OCI-LY1 (cell line): ENCODE measurements at regions not wholly inside any gene's neighbourhood (a gene's known extent, or its start where the extent isn't known, plus 50 kb on each side); places are given as distances from the start of the nearest gene placed in this dataset.

Experiments used
- H2AFZ ChIP-seq: fragments of 200-600 bp; sonication (generic), shearing (Covaris generic); 2 replicates; pipeline ENCODE4 v1.6.0; 2014; ENCODE audit warnings: antibody characterized with exemption, mild to moderate bottlenecking, low read length
- H3F3A ChIP-seq: fragments of 200-600 bp; sonication (generic), shearing (Covaris generic); 2 replicates; pipeline ENCODE4 v1.6.0; 2014; ENCODE audit warnings: mild to moderate bottlenecking, antibody characterized with exemption, low read length, moderate library complexity; ENCODE audit not compliant: insufficient read depth
- H3K27ac ChIP-seq: fragments of 200-600 bp; sonication (generic); 2 replicates; pipeline ENCODE4 v1.5.1; 2014; ENCODE audit warnings: low read length, mixed run types, mild to moderate bottlenecking, low read depth; ENCODE audit not compliant: poor library complexity, severe bottlenecking
- H3K27me3 ChIP-seq: fragments of 200-600 bp; sonication (generic); 2 replicates; pipeline ENCODE4 v1.6.0; 2014; ENCODE audit warnings: antibody characterized with exemption, mild to moderate bottlenecking, low read length, moderate library complexity; ENCODE audit not compliant: insufficient read depth
- H3K36me3 ChIP-seq: fragments of 200-600 bp; sonication (generic); 2 replicates; pipeline ENCODE4 v1.6.1; 2014; ENCODE audit warnings: mild to moderate bottlenecking, antibody characterized with exemption, low read length, moderate library complexity, mixed read lengths; ENCODE audit not compliant: insufficient read depth
- H3K4me1 ChIP-seq: fragments of 200-600 bp; sonication (generic); 2 replicates; pipeline ENCODE4 v1.5.1; 2014; ENCODE audit warnings: mild to moderate bottlenecking, low read length, moderate library complexity; ENCODE audit not compliant: insufficient read depth, severe bottlenecking
- H3K4me2 ChIP-seq: fragments of 200-600 bp; sonication (generic), shearing (Covaris generic); 2 replicates; pipeline ENCODE4 v1.6.1; 2014; ENCODE audit warnings: low read length
- H3K4me3 ChIP-seq: fragments of 200-600 bp; sonication (generic); 2 replicates; pipeline ENCODE4 v1.5.1; 2014; ENCODE audit warnings: low read length, low read depth, mild to moderate bottlenecking, mixed read lengths; ENCODE audit not compliant: poor library complexity, severe bottlenecking
- H3K79me2 ChIP-seq: fragments of 200-600 bp; shearing (Covaris generic); 2 replicates; pipeline ENCODE4 v1.6.1; 2016; ENCODE audit warnings: mixed run types, low read length, mixed read lengths; ENCODE audit not compliant: insufficient read depth
- H3K9ac ChIP-seq: fragments of 200-600 bp; sonication (generic), shearing (Covaris generic); 2 replicates; pipeline ENCODE4 v1.6.1; 2014; ENCODE audit warnings: mild to moderate bottlenecking, low read length, mixed read lengths
- H3K9me2 ChIP-seq: fragments of 200-600 bp; sonication (generic), shearing (Covaris generic); 2 replicates; pipeline ENCODE4 v1.6.1; 2014; ENCODE audit warnings: low read depth, mild to moderate bottlenecking, low read length, mixed read lengths
- H3K9me3 ChIP-seq: fragments of 200-600 bp; shearing (Covaris generic); 2 replicates; pipeline ENCODE4 v1.6.1; 2014; ENCODE audit warnings: low read length, mixed read lengths
- H4K20me1 ChIP-seq: fragments of 200-600 bp; sonication (generic), shearing (Covaris generic); 2 replicates; pipeline ENCODE4 v1.6.0; 2016; ENCODE audit warnings: mild to moderate bottlenecking, low read length; ENCODE audit not compliant: insufficient read depth
- CTCF ChIP-seq: fragments of 200-600 bp; sonication (generic), shearing (Covaris generic); IDR thresholded peaks from 2 replicates; pipeline ENCODE4 v1.5.1; 2017; ENCODE audit warnings: mild to moderate bottlenecking, antibody characterized with exemption, low read length, moderate library complexity, mixed read lengths
- EZH2 ChIP-seq: fragments of 200-600 bp; sonication (generic), shearing (Covaris generic); IDR thresholded peaks from 2 replicates; pipeline ENCODE4 v1.8.0; 2017; ENCODE audit warnings: borderline replicate concordance, mixed run types, mild to moderate bottlenecking, antibody characterized with exemption, low read length, moderate library complexity, mixed read lengths

DNA sequence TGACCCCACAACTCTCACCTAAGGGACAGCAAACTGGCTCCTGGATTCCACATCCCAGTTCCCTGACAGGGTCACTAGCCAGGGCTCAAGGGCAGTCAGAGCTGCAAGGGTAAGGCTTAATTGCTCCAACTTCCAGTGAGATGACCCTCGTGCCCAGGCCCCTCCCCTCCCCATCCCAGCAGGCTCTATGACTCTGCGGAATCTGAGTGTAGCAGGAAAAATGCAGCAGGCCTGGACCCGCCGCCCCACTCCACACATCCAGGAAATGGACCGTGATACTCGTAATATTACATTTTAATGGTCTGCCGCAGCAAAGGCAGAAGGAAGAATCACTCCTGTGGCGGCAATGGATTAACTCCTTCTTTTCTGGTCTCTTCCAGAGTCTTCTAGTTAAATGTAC lies 91.7 kb upstream of the CHST15 start:
- Histone ChIP-seq H3K79me2 (no peaks in the 10 kb centered on the region), H3K9me2 (no peaks in the 10 kb centered on the region), H3K4me3 (no peak overlapping the region), H4K20me1 (no peaks in the 10 kb centered on the region), H3K27me3 (no peaks in the 10 kb centered on the region; the same call in 1 of the 2 replicates), H3K4me2 (no peak overlapping the region), H2AFZ (no peak overlapping the region), H3K27ac (no peak overlapping the region), H3F3A (no peaks in the 10 kb centered on the region), H3K9ac (no peak overlapping the region), H3K4me1 (no peaks in the 10 kb centered on the region), H3K9me3 (no peaks in the 10 kb centered on the region), H3K36me3 (no peaks in the 10 kb centered on the region)
- no peak for TF ChIP-seq CTCF
- no peak for TF ChIP-seq EZH2

DNA sequence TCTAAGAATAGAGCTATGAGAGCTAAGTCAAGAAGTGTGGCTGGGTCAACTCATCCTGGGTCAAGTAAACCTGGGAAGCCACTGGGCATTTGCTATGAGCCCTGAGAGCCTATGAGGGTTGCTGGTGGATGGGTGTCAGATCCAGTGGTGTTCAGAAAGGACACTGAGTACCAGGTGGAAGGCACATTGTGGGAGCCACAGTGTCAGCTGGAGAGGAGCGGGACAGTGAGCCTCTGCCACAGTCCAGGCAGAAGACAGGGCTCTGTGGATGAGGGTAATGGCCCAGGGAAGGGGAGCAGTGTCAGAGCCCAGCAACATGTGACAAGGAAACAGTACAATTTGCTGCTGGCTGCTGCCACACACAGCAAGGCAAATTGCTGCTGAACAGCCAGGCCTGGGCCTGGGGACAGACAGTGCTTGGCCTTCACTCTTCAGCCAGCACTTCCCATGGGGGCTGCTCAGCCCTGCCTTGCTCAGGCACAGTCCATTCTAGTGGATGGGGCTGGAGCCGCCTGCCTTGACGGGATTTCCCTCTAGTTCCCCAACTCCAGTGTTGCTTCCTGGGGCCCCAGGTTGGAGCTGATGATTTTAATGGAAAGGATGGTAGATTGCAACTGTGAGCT lies 90.9 kb upstream of the CHST15 start:
- no peak overlapping the region for H3K4me3 ChIP-seq
- no peaks in the 10 kb centered on the region for H3K9me3 ChIP-seq
- H4K20me1 ChIP-seq: no peaks in the 10 kb centered on the region
- no peak overlapping the region for H3K27ac ChIP-seq
- H3K4me2 ChIP-seq: no peak overlapping the region
- H3K27me3 ChIP-seq: no peaks in the 10 kb centered on the region; the same call in 1 of the 2 replicates
- H3K9ac ChIP-seq: no peak overlapping the region
- no peaks in the 10 kb centered on the region for H3K4me1 ChIP-seq
- H3K79me2 ChIP-seq: no peaks in the 10 kb centered on the region
- TF ChIP-seq EZH2 (no peak), CTCF (no peak)
- H2AFZ ChIP-seq: no peak overlapping the region
- no peaks in the 10 kb centered on the region for H3K36me3 ChIP-seq
- no peaks in the 10 kb centered on the region for H3K9me2 ChIP-seq
- no peaks in the 10 kb centered on the region for H3F3A ChIP-seq

DNA sequence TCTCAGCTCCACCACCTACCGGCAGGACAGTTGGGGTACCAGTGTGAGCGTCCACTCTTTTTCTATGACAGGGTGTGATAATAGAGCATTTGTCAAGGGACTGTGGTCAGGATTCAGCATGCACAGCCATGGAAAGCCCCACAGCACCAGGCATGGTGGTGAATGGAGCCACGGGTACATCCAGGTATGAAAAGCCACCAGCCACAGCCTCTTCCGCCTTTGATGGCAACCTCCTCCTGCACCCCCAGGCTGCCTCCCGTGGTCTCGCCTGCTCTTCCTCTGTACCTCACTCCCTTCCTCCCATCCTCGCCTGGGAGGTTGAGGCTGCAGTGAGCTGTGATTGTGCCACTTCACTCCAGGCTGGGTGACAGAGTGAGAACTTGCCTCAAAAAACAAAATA lies 90.2 kb upstream of the CHST15 start:
- Histone ChIP-seq H4K20me1 (no peaks in the 10 kb centered on the region), H2AFZ (no peak overlapping the region), H3K9me3 (no peaks in the 10 kb centered on the region), H3K4me2 (no peak overlapping the region), H3K36me3 (no peaks in the 10 kb centered on the region), H3K79me2 (no peaks in the 10 kb centered on the region), H3K9ac (no peak overlapping the region), H3K27ac (no peak overlapping the region), H3K27me3 (no peaks in the 10 kb centered on the region; the same call in 1 of the 2 replicates), H3K4me1 (no peaks in the 10 kb centered on the region), H3K4me3 (no peak overlapping the region), H3K9me2 (no peaks in the 10 kb centered on the region), H3F3A (no peaks in the 10 kb centered on the region)
- TF ChIP-seq EZH2 (no peak), CTCF (no peak)
